HG03378 (cell line): ENCODE measurements at regions not wholly inside any gene's neighbourhood (a gene's known extent, or its start where the extent isn't known, plus 50 kb on each side); places are given as distances from the start of the nearest gene placed in this dataset.
"Not testable (repeated sequence)": the region's sequence is repeated elsewhere in the genome, so short reads cannot be mapped to it uniquely, and the experiment has no call there.

Experiments used
- ATAC-seq: cut with Tn5 transposase; IDR thresholded peaks from one replicate; pipeline ENCODE4 v1.9.1; 2021; ENCODE audit warnings: mild to moderate bottlenecking, moderate library complexity; ENCODE audit not compliant: unreplicated experiment

GRCh38 chr9:17888964-17889363, 310.1 kb downstream of the SH3GL2 start:
- not testable (repeated sequence) for ATAC-seq

- no peak for ATAC-seq
Measured at GRCh38 chr9:17894501-17895160, 315.8 kb downstream of the SH3GL2 start.

- ATAC-seq, result no peak
Measured at GRCh38 chr9:17900606-17901005, 321.7 kb downstream of the SH3GL2 start.

GRCh38 chr9:17905366-17905765, 326.5 kb downstream of the SH3GL2 start:
- ATAC-seq, result no peak

GRCh38 chr9:17905781-17906175, 326.9 kb downstream of the SH3GL2 start:
- ATAC-seq, result no peak

- no peak for ATAC-seq
Measured at GRCh38 chr9:17906176-17906840, 327.4 kb downstream of the SH3GL2 start.

- ATAC-seq, result no peak
Measured at GRCh38 chr9:17906841-17907778, 328.2 kb downstream of the SH3GL2 start.

GRCh38 chr9:17907779-17908508, 329.1 kb downstream of the SH3GL2 start:
- no peak for ATAC-seq

- no peak for ATAC-seq
Measured at GRCh38 chr9:17926246-17926645, 347.4 kb downstream of the SH3GL2 start.

- ATAC-seq, result no peak
Measured at GRCh38 chr9:17927616-17928015, 348.8 kb downstream of the SH3GL2 start.

- ATAC-seq, result peak; percentile 60
Measured at GRCh38 chr9:17928228-17928627, 349.4 kb downstream of the SH3GL2 start.

- ATAC-seq, result peak; percentile 47
Measured at GRCh38 chr9:17928768-17929167, 349.9 kb downstream of the SH3GL2 start.

GRCh38 chr9:17929506-17929905, 350.6 kb downstream of the SH3GL2 start:
- no peak for ATAC-seq

GRCh38 chr9:17930071-17930470, 351.2 kb downstream of the SH3GL2 start:
- ATAC-seq, result no peak

GRCh38 chr9:17936365-17936764, 357.5 kb downstream of the SH3GL2 start:
- no peak for ATAC-seq

- no peak for ATAC-seq
Measured at GRCh38 chr9:17938035-17938655, 359.3 kb downstream of the SH3GL2 start.

GRCh38 chr9:17942498-17942897, 363.6 kb downstream of the SH3GL2 start:
- no peak for ATAC-seq

GRCh38 chr9:17955409-17955808, 376.5 kb downstream of the SH3GL2 start:
- no peak for ATAC-seq

GRCh38 chr9:17958363-17958762, 379.5 kb downstream of the SH3GL2 start:
- no peak for ATAC-seq

- ATAC-seq, result no peak
Measured at GRCh38 chr9:17962747-17963146, 383.9 kb downstream of the SH3GL2 start.
